ENCODE measurements at regions not wholly inside any gene's neighbourhood (a gene's known extent, or its start where the extent isn't known, plus 50 kb on each side); places are given as distances from the start of the nearest gene placed in this dataset.

DNA sequence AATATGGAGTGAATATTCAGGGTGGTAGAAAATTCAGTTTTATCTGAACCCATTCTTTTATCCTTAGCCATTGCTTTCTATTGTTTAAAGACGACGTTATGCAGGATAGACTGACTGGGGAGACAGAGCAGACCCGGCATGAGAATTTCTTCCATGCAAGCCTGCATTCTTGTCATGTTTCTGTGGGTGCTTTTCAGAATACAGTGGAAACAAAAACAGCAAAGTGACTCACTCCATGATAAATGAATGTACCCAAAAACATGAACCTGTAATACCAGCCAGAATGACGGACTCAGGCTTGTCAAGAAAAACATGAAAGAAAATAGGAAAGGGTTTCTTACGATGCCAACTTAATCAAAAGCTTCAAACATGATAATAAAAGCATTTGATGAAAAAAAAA, 924.0 kb downstream of the EFNB2 start:
- Histone ChIP-seq H3K27ac (ENCODE audit: low read depth, low read length) (no peak overlapping the region), H3K4me2 (ENCODE audit: low read length) (no peak overlapping the region), H3K4me3 (ENCODE audit: low read length) (no peak overlapping the region), H3K9me3 (ENCODE audit: control insufficient read depth, insufficient read depth, low read length) (no peaks in the 10 kb centered on the region), H3K36me3 (ENCODE audit: control insufficient read depth, low read length) (no peaks in the 10 kb centered on the region), H3K27me3 (ENCODE audit: control insufficient read depth, low read length) (no peaks in the 10 kb centered on the region), H3K79me2 (ENCODE audit: control insufficient read depth, low read length) (no peaks in the 10 kb centered on the region), H3K4me1 (ENCODE audit: control insufficient read depth, low read length) (no peaks in the 10 kb centered on the region), H4K20me1 (ENCODE audit: control insufficient read depth, insufficient read depth, low read depth, low read length) (no peaks in the 10 kb centered on the region), H3K9me2 (replicated peaks; ENCODE audit: control insufficient read depth, low read length) (no peaks in the 10 kb centered on the region), H3F3A (ENCODE audit: control insufficient read depth, insufficient read depth) (no peaks in the 10 kb centered on the region)
- TF ChIP-seq, protein P1, sequence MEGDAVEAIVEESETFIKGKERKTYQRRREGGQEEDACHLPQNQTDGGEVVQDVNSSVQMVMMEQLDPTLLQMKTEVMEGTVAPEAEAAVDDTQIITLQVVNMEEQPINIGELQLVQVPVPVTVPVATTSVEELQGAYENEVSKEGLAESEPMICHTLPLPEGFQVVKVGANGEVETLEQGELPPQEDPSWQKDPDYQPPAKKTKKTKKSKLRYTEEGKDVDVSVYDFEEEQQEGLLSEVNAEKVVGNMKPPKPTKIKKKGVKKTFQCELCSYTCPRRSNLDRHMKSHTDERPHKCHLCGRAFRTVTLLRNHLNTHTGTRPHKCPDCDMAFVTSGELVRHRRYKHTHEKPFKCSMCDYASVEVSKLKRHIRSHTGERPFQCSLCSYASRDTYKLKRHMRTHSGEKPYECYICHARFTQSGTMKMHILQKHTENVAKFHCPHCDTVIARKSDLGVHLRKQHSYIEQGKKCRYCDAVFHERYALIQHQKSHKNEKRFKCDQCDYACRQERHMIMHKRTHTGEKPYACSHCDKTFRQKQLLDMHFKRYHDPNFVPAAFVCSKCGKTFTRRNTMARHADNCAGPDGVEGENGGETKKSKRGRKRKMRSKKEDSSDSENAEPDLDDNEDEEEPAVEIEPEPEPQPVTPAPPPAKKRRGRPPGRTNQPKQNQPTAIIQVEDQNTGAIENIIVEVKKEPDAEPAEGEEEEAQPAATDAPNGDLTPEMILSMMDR (IDR thresholded peaks at IDR 0.05; ENCODE audit: low read depth, low read length, poor library complexity, severe bottlenecking), result no peak
- no peak for TF ChIP-seq EZH2phosphoT487 (IDR thresholded peaks at IDR 0.05; ENCODE audit: borderline replicate concordance, low read length)

DNA sequence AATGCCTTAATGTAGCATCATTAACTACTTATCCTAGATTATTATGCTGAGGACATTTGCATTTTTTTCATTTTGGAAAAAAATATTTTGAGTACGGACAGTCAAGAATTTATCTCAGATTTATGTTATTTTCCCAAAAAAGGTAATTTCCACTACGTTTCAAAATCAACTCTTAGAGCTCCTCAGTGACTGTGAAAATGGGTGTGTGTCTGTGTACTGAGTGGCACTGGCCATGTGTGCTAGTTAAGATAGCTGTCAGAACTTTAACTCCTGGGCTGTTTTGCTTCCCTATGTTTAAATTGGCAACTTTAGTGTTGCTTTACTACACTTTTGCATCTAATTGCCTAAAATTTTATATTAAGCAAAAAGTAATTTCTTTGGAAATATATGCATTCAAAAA, 927.4 kb downstream of the EFNB2 start:
- Histone ChIP-seq H3K27ac (ENCODE audit: low read depth, low read length) (no peak overlapping the region), H3K27me3 (ENCODE audit: control insufficient read depth, low read length) (no peaks in the 10 kb centered on the region), H3F3A (ENCODE audit: control insufficient read depth, insufficient read depth) (no peaks in the 10 kb centered on the region), H3K4me1 (ENCODE audit: control insufficient read depth, low read length) (no peaks in the 10 kb centered on the region), H3K9me3 (ENCODE audit: control insufficient read depth, insufficient read depth, low read length) (no peaks in the 10 kb centered on the region), H3K79me2 (ENCODE audit: control insufficient read depth, low read length) (no peaks in the 10 kb centered on the region), H3K9me2 (replicated peaks; ENCODE audit: control insufficient read depth, low read length) (no peaks in the 10 kb centered on the region), H3K4me2 (ENCODE audit: low read length) (no peak overlapping the region), H4K20me1 (ENCODE audit: control insufficient read depth, insufficient read depth, low read depth, low read length) (no peaks in the 10 kb centered on the region), H3K36me3 (ENCODE audit: control insufficient read depth, low read length) (no peaks in the 10 kb centered on the region), H3K4me3 (ENCODE audit: low read length) (no peak overlapping the region)
- no peak for TF ChIP-seq EZH2phosphoT487 (IDR thresholded peaks at IDR 0.05; ENCODE audit: borderline replicate concordance, low read length)
- TF ChIP-seq, protein P1 (IDR thresholded peaks at IDR 0.05; ENCODE audit: low read depth, low read length, poor library complexity, severe bottlenecking), result no peak

DNA sequence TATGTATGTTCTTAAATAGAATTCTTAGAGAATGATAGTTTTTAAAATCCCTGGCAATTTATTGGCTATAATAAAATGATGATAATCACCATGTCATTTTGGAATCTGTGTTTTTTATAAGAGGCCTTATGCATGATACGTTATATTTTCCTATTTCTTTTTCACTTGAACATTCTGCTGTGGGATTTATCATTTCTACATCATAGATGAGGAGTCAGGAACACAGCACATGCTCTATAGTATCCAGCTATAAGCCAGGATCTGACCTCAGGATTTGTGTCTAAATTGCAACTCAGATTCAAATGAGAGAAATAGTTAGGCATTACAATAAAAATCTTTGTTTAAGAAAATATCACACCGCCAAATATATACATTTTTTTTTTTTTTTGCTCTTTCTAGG, 928.0 kb downstream of the EFNB2 start:
- Histone ChIP-seq H3K27ac (ENCODE audit: low read depth, low read length) (no peak overlapping the region), H3K36me3 (ENCODE audit: control insufficient read depth, low read length) (no peaks in the 10 kb centered on the region), H3K9me3 (ENCODE audit: control insufficient read depth, insufficient read depth, low read length) (no peaks in the 10 kb centered on the region), H4K20me1 (ENCODE audit: control insufficient read depth, insufficient read depth, low read depth, low read length) (no peaks in the 10 kb centered on the region), H3K4me1 (ENCODE audit: control insufficient read depth, low read length) (no peaks in the 10 kb centered on the region), H3K4me2 (ENCODE audit: low read length) (no peak overlapping the region), H3K79me2 (ENCODE audit: control insufficient read depth, low read length) (no peaks in the 10 kb centered on the region), H3F3A (ENCODE audit: control insufficient read depth, insufficient read depth) (no peaks in the 10 kb centered on the region), H3K27me3 (ENCODE audit: control insufficient read depth, low read length) (no peaks in the 10 kb centered on the region), H3K4me3 (ENCODE audit: low read length) (no peak overlapping the region), H3K9me2 (replicated peaks; ENCODE audit: control insufficient read depth, low read length) (no peaks in the 10 kb centered on the region)
- no peak for TF ChIP-seq EZH2phosphoT487 (IDR thresholded peaks at IDR 0.05; ENCODE audit: borderline replicate concordance, low read length)
- TF ChIP-seq, protein P1 (IDR thresholded peaks at IDR 0.05; ENCODE audit: low read depth, low read length, poor library complexity, severe bottlenecking), result no peak

DNA sequence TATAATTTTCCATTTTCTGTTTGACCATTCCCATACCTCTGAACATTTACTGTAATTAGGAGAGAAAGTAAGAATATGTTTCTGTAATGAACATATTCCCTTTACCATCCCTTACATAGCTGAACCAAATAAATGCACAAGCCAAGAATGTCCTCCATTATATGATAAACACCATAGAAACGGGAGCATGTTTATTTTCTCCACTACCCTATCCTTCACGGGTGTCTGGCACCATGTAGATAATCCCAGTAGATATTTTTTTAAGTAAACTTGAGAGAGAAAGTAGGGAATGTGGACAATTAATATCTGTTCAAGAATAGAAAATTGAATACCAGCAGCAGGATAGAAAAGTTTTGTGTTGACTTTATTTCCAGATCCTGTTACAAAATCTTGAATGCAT, 928.4 kb downstream of the EFNB2 start:
- Histone ChIP-seq H3K79me2 (ENCODE audit: control insufficient read depth, low read length) (no peaks in the 10 kb centered on the region), H3K4me3 (ENCODE audit: low read length) (no peak overlapping the region), H3K4me2 (ENCODE audit: low read length) (no peak overlapping the region), H3K36me3 (ENCODE audit: control insufficient read depth, low read length) (no peaks in the 10 kb centered on the region), H4K20me1 (ENCODE audit: control insufficient read depth, insufficient read depth, low read depth, low read length) (no peaks in the 10 kb centered on the region), H3F3A (ENCODE audit: control insufficient read depth, insufficient read depth) (no peaks in the 10 kb centered on the region), H3K9me2 (replicated peaks; ENCODE audit: control insufficient read depth, low read length) (no peaks in the 10 kb centered on the region), H3K9me3 (ENCODE audit: control insufficient read depth, insufficient read depth, low read length) (no peaks in the 10 kb centered on the region), H3K27ac (ENCODE audit: low read depth, low read length) (no peak overlapping the region), H3K27me3 (ENCODE audit: control insufficient read depth, low read length) (no peaks in the 10 kb centered on the region), H3K4me1 (ENCODE audit: control insufficient read depth, low read length) (no peaks in the 10 kb centered on the region)
- TF ChIP-seq, protein P1 (IDR thresholded peaks at IDR 0.05; ENCODE audit: low read depth, low read length, poor library complexity, severe bottlenecking), result no peak
- no peak for TF ChIP-seq EZH2phosphoT487 (IDR thresholded peaks at IDR 0.05; ENCODE audit: borderline replicate concordance, low read length)
